ENCODE measurements at regions not wholly inside any gene's neighbourhood (a gene's known extent, or its start where the extent isn't known, plus 50 kb on each side); places are given as distances from the start of the nearest gene placed in this dataset.

GRCh38 chr2:234366891-234367290 is 130.0 kb downstream of the ARL4C start:
- H3K36me3 Mint-ChIP-seq (ENCODE audit: low read depth), result no peaks in the 10 kb centered on the region
- peaks cover 17% of the 10 kb centered on the region for H3K4me1 ChIP-seq (ENCODE audit: insufficient read depth)
- H3K9me2 ChIP-seq (ENCODE audit: insufficient read depth), result peaks cover 8% of the 10 kb centered on the region; the same call in 1 of the 2 replicates
- no peak overlapping the region for H3K4me2 ChIP-seq
- H3K79me2 ChIP-seq (replicated peaks; ENCODE audit: insufficient read depth), result no peaks in the 10 kb centered on the region
- peaks cover 39% of the 10 kb centered on the region for H3K4me1 Mint-ChIP-seq
- 0 out of 2 replicates have a peak overlapping the region, but pooled peaks have one; percentile 20 for H3K27ac Mint-ChIP-seq
- no peaks in the 10 kb centered on the region for H3K36me3 ChIP-seq (ENCODE audit: insufficient read depth)
- ATAC-seq (no peak), DNase-seq (ENCODE audit: low spot score) (no peak)
- H3K27ac ChIP-seq (ENCODE audit: low read depth), result no peak overlapping the region
- H3K9me3 Mint-ChIP-seq, result no peaks in the 10 kb centered on the region
- H3K4me3 ChIP-seq, result no peak overlapping the region
- TF ChIP-seq REST (IDR thresholded peaks at IDR 0.05; ENCODE audit: unreplicated experiment) (no peak), NANOG (IDR thresholded peaks at IDR 0.05; ENCODE audit: borderline replicate concordance) (no peak), JUNB (IDR thresholded peaks at IDR 0.05; ENCODE audit: unreplicated experiment) (no peak), ZNF114 (CRISPR knock-in tag; IDR thresholded peaks at IDR 0.05) (no peak), ZNF331 (CRISPR knock-in tag; IDR thresholded peaks at IDR 0.05; ENCODE audit: low read depth) (no peak), EZH2 (IDR thresholded peaks at IDR 0.05; ENCODE audit: low read depth, unreplicated experiment) (no peak)
- H3K27me3 ChIP-seq (ENCODE audit: insufficient read depth), result no peaks in the 10 kb centered on the region
- H3K27me3 Mint-ChIP-seq (ENCODE audit: insufficient read depth, low read depth, poor library complexity), result peaks cover 4% of the 10 kb centered on the region
- H3K4me3 Mint-ChIP-seq, result no peak overlapping the region
- peak overlapping the region; percentile 90; the same call in 1 of the 2 replicates for H2AFZ ChIP-seq
- no peaks in the 10 kb centered on the region for H4K20me1 ChIP-seq (replicated peaks; ENCODE audit: insufficient read depth)
- H3F3A ChIP-seq (replicated peaks; ENCODE audit: low read depth), result no peaks in the 10 kb centered on the region

- no peaks in the 10 kb centered on the region for H3K79me2 ChIP-seq (replicated peaks; ENCODE audit: insufficient read depth)
- peaks cover 17% of the 10 kb centered on the region for H3K4me1 ChIP-seq (ENCODE audit: insufficient read depth)
- Mint-ChIP-seq H3K27me3 (ENCODE audit: insufficient read depth, low read depth, poor library complexity) (peaks cover 6% of the 10 kb centered on the region), H3K27ac (no peak overlapping the region), H3K4me1 (peaks cover 44% of the 10 kb centered on the region), H3K9me3 (no peaks in the 10 kb centered on the region; the same call in 2 of the 3 replicates), H3K4me3 (no peak overlapping the region), H3K36me3 (ENCODE audit: low read depth) (no peaks in the 10 kb centered on the region)
- no peaks in the 10 kb centered on the region for H4K20me1 ChIP-seq (replicated peaks; ENCODE audit: insufficient read depth)
- no peak overlapping the region for H3K4me2 ChIP-seq
- DNase-seq (ENCODE audit: low spot score) (no peak), ATAC-seq (no peak)
- H3F3A ChIP-seq (replicated peaks; ENCODE audit: low read depth), result no peaks in the 10 kb centered on the region
- H3K27ac ChIP-seq (ENCODE audit: low read depth), result no peak overlapping the region
- H3K4me3 ChIP-seq, result no peak overlapping the region
- no peaks in the 10 kb centered on the region for H3K36me3 ChIP-seq (ENCODE audit: insufficient read depth)
- H2AFZ ChIP-seq, result no peak overlapping the region
- H3K27me3 ChIP-seq (ENCODE audit: insufficient read depth), result no peaks in the 10 kb centered on the region
- H3K9me2 ChIP-seq (ENCODE audit: insufficient read depth), result peaks cover 8% of the 10 kb centered on the region
- no peak for TF ChIP-seq CTCF (conservative IDR thresholded peaks at IDR 0.05; ENCODE audit: low read depth in 2 of 2)
- TF ChIP-seq POLR2AphosphoS5 (IDR thresholded peaks at IDR 0.05; ENCODE audit: low read depth), result no peak
- TF ChIP-seq ETS1 (IDR thresholded peaks at IDR 0.05), result no peak
- no peak for TF ChIP-seq CREB1 (CRISPR knock-in tag; IDR thresholded peaks at IDR 0.05; ENCODE audit: low read depth)
- no peak for TF ChIP-seq REST (IDR thresholded peaks at IDR 0.05; ENCODE audit: unreplicated experiment)
- no peak for TF ChIP-seq STAT1 (IDR thresholded peaks at IDR 0.05; ENCODE audit: unreplicated experiment)
These were observed 132.2 kb downstream of the ARL4C start for GRCh38 chr2:234364661-234365060.
